ENCODE measurements at regions not wholly inside any gene's neighbourhood (a gene's known extent, or its start where the extent isn't known, plus 50 kb on each side); places are given as distances from the start of the nearest gene placed in this dataset.

DNA sequence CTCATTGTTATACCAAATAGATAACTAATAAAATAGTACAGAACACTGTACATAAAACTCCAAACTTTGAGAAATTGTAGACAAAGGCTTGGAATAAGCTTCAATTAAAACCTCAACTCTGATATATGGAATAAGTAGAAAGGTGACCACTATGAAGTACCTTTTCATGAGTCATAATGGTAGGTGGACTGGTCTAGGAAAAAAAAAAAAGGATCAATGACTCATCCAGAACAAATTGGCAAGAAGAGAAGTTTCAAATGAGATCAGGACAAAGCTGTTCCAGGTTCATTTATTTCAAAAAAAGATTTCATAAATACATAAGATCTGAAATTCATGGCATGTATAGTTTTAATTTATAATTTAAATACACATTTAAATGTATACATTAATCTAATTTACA is 769.7 kb downstream of the SUCLG1 start:
- no peak for TF ChIP-seq EZH2 (IDR thresholded peaks at IDR 0.05; ENCODE audit: insufficient read depth, poor library complexity, severe bottlenecking)
- TF ChIP-seq EZH2phosphoT487 (IDR thresholded peaks at IDR 0.05; ENCODE audit: insufficient read depth, low read depth) = no peak

All from GM23248 (cell line).